IPS-18a (cell line): ENCODE measurements at regions not wholly inside any gene's neighbourhood (a gene's known extent, or its start where the extent isn't known, plus 50 kb on each side); places are given as distances from the start of the nearest gene placed in this dataset.
"Not testable (repeated sequence)": the region's sequence is repeated elsewhere in the genome, so short reads cannot be mapped to it uniquely, and the experiment has no call there.

Experiments used
- H3K27ac ChIP-seq: one replicate; pipeline ENCODE4 v1.5.1; 2013; ENCODE audit warnings: low read length
- H3K27me3 ChIP-seq: one replicate; pipeline ENCODE4 v1.6.1; 2013; ENCODE audit warnings: mild to moderate bottlenecking, low read length; ENCODE audit not compliant: control insufficient read depth, insufficient read depth
- H3K36me3 ChIP-seq: one replicate; pipeline ENCODE4 v1.6.1; 2013; ENCODE audit warnings: low read depth, low read length; ENCODE audit not compliant: control insufficient read depth
- H3K4me1 ChIP-seq: one replicate; pipeline ENCODE4 v1.6.1; 2013; ENCODE audit warnings: low read depth, low read length; ENCODE audit not compliant: control insufficient read depth
- H3K4me3 ChIP-seq: one replicate; pipeline ENCODE4 v1.5.1; 2013; ENCODE audit warnings: low read length
- H3K9ac ChIP-seq: one replicate; pipeline ENCODE4 v1.6.1; 2013; ENCODE audit warnings: mild to moderate bottlenecking, low read length, moderate library complexity
- H3K9me3 ChIP-seq: one replicate; pipeline ENCODE4 v1.6.1; 2013; ENCODE audit warnings: low read depth, low read length; ENCODE audit not compliant: control insufficient read depth

DNA sequence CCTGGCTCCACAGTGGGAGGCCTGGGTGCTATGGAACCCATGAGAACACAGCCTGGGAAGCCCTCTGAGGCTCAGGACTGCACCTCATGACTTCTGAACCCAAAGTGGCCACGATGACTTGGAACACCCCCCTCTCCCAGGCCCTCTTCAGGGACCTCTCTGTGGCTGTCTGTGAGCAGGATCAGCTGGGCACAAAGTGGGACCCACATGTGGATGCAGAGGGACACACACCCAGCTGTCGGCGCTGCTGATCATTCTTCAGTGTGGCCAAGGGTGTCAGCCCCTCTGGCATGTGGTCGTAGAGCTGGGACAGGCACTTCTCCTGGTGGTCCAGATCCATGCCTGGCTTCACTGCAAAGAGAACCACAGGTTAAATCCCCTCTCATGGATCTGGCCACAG is 293.2 kb downstream of the GOLGA6L6 start:
- not testable (repeated sequence) for H3K9ac ChIP-seq, H3K36me3 ChIP-seq, H3K4me1 ChIP-seq, H3K4me3 ChIP-seq, H3K27ac ChIP-seq, H3K27me3 ChIP-seq
- peaks cover 27% of the 10 kb centered on the region for H3K9me3 ChIP-seq

- H3K9ac ChIP-seq, H3K27ac ChIP-seq, H3K36me3 ChIP-seq, H3K4me1 ChIP-seq, H3K4me3 ChIP-seq, H3K27me3 ChIP-seq: not testable (repeated sequence)
- peaks cover 25% of the 10 kb centered on the region for H3K9me3 ChIP-seq
Measured at GRCh38 chr15:20247137-20247536, 294.5 kb downstream of the GOLGA6L6 start.

DNA sequence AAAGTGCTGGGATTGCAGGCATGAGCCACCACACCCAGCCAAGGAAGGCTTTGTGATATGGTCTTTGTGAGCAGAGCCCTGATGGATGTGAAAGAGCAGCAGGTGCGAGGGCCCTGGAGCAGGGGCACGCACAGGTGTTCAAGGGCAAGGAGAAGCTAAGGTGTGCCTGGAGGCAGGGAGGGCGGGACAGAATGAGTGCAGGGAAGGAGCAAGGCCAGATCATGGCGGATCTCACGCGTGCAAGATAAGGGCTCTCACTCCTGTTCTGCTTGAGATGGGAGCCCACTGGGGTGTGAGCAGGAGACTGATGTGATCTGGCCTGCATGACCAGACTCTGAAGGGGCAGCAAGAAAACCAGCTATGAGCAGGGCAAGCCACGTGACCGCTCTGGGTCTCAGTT is 295.0 kb downstream of the GOLGA6L6 start:
- not testable (repeated sequence) for H3K36me3 ChIP-seq, H3K27me3 ChIP-seq, H3K4me3 ChIP-seq, H3K9ac ChIP-seq, H3K27ac ChIP-seq, H3K4me1 ChIP-seq
- H3K9me3 ChIP-seq, result peaks cover 26% of the 10 kb centered on the region

DNA sequence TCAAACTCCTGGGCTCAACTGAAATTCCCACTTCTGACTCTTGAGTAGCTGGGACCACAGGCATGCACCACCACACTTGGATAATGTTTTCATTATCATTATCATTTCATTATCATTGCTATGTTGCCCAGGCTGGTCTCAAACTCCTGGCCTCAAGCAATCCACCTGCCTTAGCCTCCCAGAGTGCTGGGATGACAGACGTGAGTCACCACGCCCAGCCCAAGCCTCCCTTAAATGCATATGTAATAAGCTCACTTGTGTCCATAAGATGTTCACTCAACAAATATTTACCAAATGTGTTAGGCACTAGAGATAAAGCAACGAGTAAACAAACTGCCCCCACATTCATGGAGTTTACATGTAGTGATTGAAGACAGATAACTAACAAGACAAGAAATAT is 295.7 kb downstream of the GOLGA6L6 start:
- H3K27ac ChIP-seq, H3K4me3 ChIP-seq, H3K36me3 ChIP-seq, H3K4me1 ChIP-seq, H3K9ac ChIP-seq, H3K27me3 ChIP-seq: not testable (repeated sequence)
- peaks cover 30% of the 10 kb centered on the region for H3K9me3 ChIP-seq

GRCh38 chr15:20244792-20245191 is 296.8 kb downstream of the GOLGA6L6 start:
- not testable (repeated sequence) for H3K27me3 ChIP-seq, H3K36me3 ChIP-seq, H3K4me1 ChIP-seq, H3K27ac ChIP-seq, H3K4me3 ChIP-seq, H3K9ac ChIP-seq
- H3K9me3 ChIP-seq, result peaks cover 30% of the 10 kb centered on the region

- not testable (repeated sequence) for H3K36me3 ChIP-seq, H3K27me3 ChIP-seq, H3K4me1 ChIP-seq, H3K27ac ChIP-seq, H3K4me3 ChIP-seq, H3K9ac ChIP-seq
- peaks cover 26% of the 10 kb centered on the region for H3K9me3 ChIP-seq
Measured at GRCh38 chr15:20243486-20244240, 297.9 kb downstream of the GOLGA6L6 start.

- not testable (repeated sequence) for H3K27me3 ChIP-seq, H3K9ac ChIP-seq, H3K27ac ChIP-seq, H3K4me1 ChIP-seq, H3K4me3 ChIP-seq, H3K36me3 ChIP-seq
- peaks cover 31% of the 10 kb centered on the region for H3K9me3 ChIP-seq
Measured at GRCh38 chr15:20240366-20240917, 301.2 kb downstream of the GOLGA6L6 start.

GRCh38 chr15:20239186-20239585 is 302.4 kb downstream of the GOLGA6L6 start:
- H3K9me3 ChIP-seq, result peaks cover 27% of the 10 kb centered on the region
- H3K4me1 ChIP-seq, H3K36me3 ChIP-seq, H3K9ac ChIP-seq, H3K27me3 ChIP-seq, H3K4me3 ChIP-seq, H3K27ac ChIP-seq: not testable (repeated sequence)

DNA sequence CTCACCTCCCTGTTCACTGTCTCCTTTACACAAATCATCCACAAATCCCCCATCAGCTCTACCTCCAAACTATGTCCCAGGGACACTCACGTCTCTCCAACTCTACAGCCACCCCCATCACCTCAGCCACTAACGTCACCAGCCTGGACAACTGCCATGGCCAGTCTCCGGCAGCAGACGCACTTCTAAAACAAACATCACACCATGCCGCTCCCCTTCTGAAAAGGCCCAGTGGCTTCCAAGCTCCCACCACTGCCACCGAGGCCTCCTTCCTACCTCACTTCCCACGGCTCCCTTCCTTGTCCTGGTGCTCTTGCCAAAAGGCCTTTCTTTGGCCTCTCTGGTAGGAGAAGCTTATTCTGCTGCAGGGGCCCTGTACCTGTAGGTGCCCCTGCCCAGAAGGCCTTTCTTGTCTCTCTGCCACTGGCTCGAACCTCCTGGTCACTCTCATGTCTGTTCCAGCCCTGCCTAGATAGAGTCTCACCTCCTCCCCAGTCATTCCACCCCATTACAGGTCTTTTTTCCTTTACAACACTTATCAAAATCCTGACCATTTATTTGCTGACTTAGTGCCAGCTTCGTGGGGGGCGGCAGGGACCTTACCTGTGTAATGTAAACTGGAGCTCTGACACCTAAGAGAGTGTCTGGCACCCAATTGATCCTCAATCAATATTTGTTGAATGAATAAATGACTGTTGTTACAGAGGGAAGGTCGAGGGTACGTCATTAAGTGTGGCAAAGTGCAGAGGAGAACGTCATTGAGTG is 304.2 kb downstream of the GOLGA6L6 start:
- not testable (repeated sequence) for H3K27me3 ChIP-seq, H3K4me1 ChIP-seq, H3K27ac ChIP-seq, H3K9ac ChIP-seq, H3K4me3 ChIP-seq, H3K36me3 ChIP-seq
- peaks cover 23% of the 10 kb centered on the region for H3K9me3 ChIP-seq

GRCh38 chr15:20235728-20236127 is 305.9 kb downstream of the GOLGA6L6 start:
- peaks cover 19% of the 10 kb centered on the region for H3K9me3 ChIP-seq
- not testable (repeated sequence) for H3K9ac ChIP-seq, H3K4me3 ChIP-seq, H3K27ac ChIP-seq, H3K4me1 ChIP-seq, H3K36me3 ChIP-seq, H3K27me3 ChIP-seq

DNA sequence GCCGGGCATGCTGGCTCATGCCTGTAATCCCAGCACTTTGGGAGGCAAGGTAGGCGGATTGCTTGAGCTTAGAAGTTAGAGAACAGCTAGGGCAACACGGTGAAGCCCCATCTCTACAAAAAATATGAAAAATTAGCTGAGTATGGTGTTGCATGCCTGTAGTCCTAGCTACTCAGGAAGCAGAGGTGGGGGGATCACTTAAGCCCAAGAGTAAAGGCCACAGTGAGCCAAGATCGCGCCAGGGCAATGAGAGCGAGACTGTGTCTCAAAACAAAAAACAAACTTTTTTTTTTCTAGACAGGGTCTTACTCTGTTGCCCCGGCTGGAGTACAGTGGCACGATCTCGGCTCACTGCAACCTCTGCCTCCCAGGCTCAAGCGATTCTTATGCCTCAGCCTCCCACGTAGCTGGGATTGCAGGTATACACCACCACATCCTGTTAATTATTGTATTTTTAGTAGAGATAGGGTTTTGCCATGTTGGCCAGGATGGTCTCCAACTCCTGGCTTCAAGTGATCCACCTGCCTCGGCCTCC is 307.5 kb downstream of the GOLGA6L6 start:
- not testable (repeated sequence) for H3K27ac ChIP-seq, H3K4me1 ChIP-seq, H3K36me3 ChIP-seq, H3K27me3 ChIP-seq, H3K9ac ChIP-seq, H3K4me3 ChIP-seq
- H3K9me3 ChIP-seq, result peaks cover 17% of the 10 kb centered on the region
